ENCODE measurements at regions not wholly inside any gene's neighbourhood (a gene's known extent, or its start where the extent isn't known, plus 50 kb on each side); places are given as distances from the start of the nearest gene placed in this dataset.

DNA sequence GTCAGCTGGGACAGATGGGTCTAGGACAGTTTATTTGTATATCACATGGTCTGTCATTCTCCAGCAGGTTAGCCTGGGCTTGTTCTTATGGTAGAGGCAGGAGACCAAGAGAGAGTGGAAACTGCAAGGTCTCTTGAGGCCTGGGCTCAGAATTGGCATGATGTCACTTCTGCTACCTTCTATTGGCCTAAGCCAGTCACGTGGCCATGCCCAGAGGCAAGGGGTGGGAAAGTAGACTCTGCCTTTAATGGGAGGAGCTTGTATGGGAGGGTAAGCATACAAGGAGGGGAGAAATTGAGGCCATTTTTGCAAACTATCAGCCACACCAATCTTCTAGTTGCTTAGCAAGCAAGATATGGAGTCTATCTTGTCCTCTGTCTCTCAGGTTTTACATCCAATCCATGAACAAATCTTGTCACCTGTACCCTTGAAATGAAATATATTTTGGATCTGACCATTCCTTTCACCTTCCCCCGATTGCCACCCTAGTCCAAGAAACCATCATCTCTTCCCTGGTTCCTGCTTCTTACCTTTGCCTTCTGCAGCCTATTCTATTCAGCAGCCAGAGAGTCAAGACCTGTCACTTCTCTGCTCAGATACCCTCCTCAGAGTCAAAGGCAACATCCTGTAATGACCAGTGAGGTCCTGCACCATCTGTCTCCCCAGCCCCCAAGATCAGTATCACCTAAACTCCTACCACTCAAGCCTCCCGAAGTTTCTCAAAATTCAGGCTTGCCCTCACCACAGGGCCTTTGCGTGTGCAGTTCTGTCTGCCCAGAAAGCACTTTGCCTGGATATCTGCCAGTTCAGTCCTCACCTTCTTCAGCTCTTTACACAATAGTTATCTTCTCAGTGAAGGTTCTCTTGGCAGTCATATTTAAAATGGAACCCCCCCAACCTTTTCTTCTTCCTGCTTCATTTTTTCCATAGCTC is 240.0 kb downstream of the LOXHD1 start:
- no peak for DNase-seq

DNA sequence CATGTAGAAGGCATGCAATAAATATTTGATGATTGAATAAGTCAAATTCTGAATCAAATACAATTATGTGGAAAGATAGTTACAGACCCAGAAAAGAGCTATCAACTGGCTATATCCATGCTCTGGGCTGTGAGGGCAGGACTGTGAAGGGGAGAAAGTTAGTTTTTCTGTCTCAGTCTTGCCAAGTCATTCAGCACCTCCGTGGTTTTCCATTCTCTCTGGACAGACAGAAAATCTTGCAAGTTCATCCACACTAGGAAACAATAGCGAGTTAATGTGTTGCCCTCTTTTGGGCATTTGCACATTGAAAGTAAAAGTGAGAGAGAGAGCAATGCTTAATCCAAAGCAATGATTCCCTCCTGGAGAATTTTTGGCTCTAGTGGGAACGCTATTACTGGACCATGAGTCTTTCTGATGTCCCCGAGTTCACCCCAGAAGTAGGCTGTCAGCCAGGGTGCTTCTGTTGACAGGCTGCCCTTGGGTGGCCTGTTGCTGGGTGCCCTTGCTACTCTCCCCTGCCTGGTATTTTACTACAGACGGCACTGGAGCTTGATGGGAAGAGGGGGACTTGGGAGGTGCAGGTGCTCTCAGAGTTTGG is 238.3 kb downstream of the LOXHD1 start:
- DNase-seq, result no peak

GRCh38 chr18:46419391-46420141 is 237.5 kb downstream of the LOXHD1 start:
- DNase-seq, result no peak

DNA sequence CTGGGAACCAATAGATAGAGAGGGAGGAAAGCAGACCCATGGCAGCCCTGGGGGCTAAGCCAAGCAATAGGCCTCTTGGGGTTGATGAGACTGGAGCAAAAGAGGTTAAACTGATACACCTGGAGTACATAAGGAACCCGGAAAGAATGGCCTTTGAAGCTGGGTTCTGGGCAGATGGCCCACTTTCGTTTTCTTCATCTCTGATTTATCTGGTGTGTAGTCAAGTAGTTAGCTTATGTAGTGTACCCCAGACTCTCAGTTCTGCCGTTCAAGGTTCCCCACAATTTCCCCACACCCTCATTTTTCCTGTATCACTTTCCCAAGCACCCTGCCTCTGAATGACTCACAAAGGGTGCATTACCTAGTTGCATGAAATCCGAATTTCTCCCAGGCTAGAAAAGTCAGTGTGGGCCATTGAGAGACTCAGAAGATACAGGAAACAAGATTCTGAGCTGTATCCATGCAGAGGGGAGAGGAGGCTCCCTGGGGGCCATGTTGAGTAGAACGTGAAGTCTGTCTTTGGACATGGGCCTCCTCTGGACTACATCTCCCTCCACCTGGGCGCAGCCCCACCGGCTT is 235.0 kb downstream of the LOXHD1 start:
- no peak for DNase-seq

DNA sequence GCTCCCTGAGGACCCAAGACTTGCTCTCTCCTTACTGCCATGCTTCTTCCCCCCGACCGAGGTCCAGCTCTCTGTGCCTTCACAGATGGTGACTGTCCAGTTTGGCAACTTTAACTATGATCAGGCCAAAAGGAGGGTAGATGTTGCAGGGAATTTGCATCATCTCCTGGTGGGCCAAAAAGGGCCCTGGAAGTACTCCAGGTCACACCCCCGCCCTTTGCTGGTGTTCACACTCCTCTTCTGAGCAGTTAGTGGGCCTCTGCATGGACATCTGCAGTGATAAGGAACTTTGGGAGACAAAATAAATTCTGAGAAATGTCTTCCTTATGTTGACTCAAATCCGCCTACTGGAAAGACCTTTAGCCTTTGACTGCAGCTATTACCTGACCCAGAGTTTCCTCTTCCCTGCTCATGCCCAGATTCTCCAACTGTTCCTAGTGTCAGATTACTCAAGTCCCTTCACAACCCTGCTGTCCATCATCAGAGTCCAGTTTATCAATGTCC is 234.4 kb downstream of the LOXHD1 start:
- DNase-seq, result no peak

- DNase-seq, result no peak
Measured at GRCh38 chr18:46423226-46423805, 233.7 kb downstream of the LOXHD1 start.

DNA sequence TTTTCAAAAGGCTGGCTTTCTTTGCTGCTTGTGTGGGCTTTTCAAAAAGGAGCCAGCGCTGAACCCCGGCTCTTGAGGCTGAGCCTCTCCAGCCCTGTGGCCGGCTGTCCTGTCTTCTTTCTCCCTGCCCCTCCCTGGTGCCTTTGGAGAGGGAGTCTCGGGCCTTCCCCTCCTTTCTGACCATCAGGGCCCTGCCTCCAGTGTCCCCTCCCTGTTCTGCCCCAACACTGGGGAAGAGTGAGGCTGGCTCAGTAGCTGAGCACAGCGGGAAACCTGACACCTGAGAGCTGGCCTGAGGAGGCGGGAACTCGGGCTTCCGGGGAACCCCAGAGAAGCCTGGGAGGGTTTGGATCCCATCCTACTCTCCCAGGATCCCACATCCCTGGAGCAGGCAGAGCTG is 232.1 kb downstream of the LOXHD1 start:
- DNase-seq, result no peak

- no peak for DNase-seq
Measured at GRCh38 chr18:46425511-46425910, 231.5 kb downstream of the LOXHD1 start.

DNA sequence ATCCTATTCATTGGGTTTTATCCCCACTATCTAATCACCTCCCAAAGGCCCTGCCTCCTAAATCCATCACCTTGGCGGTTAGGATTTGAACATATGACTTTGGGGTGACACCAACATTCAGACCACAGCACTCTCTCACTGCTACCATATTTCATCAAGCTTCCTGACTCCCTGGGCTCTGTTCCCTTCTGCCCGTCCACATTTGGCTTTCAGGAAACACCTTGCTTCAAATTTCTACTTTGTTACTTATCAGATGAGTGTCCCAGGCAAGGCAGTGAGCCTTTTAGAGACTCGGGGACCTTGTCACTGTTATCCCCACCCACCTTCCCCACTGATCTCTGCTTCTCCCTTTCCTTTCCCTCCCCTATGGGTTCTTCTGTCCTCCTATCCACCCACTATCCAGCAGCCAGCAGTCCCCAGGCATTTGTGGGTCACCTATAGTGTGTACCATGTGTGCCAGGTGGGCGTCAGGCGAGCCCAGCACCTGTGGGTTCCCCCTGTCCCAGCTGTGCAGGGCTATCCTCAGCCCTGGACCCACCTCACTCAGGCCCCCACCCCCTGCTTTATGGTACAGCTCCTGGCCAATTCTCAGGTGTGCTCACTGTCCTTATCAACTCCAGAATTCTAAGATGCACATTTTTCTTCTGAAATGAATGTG is 230.9 kb downstream of the LOXHD1 start:
- DNase-seq, result no peak

GRCh38 chr18:46426679-46427047 is 230.4 kb downstream of the LOXHD1 start:
- DNase-seq, result no peak
